Heart right ventricle (tissue), 16 donors: ENCODE measurements at regions not wholly inside any gene's neighbourhood (a gene's known extent, or its start where the extent isn't known, plus 50 kb on each side); places are given as distances from the start of the nearest gene placed in this dataset.

Source experiments
- ATAC-seq, 8 donors: fragments of 200-7000 bp; cut with Tn5 transposase; one replicate each; pipeline ENCODE4 v1.9.1; 2020; ENCODE audit warnings: mild to moderate bottlenecking in 8 of 8, moderate library complexity in 8 of 8, moderate number of reproducible peaks in 1 of 8
- DNase-seq, 2 donors: peaks; one replicate each; pipeline ENCODE4 v3.0.0-alpha.2; 2020
- H3K27ac ChIP-seq, 10 donors: fragments of 200-600 bp; sonication (generic) in 2 of 10; one replicate each; pipeline versions ENCODE4 v1.5.0 to v1.8.0; 2020 to 2022; ENCODE audit warnings: mild to moderate bottlenecking in 3 of 10
- H3K27me3 ChIP-seq, 7 donors: fragments of 200-600 bp; one replicate each; pipeline ENCODE4 v1.8.0; 2021 to 2022; ENCODE audit warnings: mild to moderate bottlenecking in 2 of 7
- H3K36me3 ChIP-seq, 9 donors: fragments of 200-600 bp; sonication (generic) in 1 of 9; one replicate each; pipeline versions ENCODE4 v1.5.0 to v1.8.0; 2020 to 2022; ENCODE audit warnings: mild to moderate bottlenecking in 2 of 9
- H3K4me1 ChIP-seq, 9 donors: fragments of 200-600 bp; sonication (generic) in 1 of 9; one replicate each; pipeline versions ENCODE4 v1.5.0 to v1.8.0; 2020 to 2022; ENCODE audit warnings: mild to moderate bottlenecking in 4 of 9
- H3K4me3 ChIP-seq, 10 donors: fragments of 200-600 bp; sonication (generic) in 2 of 10; one replicate each; pipeline versions ENCODE4 v1.5.0 to v1.8.0; 2020 to 2022; ENCODE audit warnings: mild to moderate bottlenecking in 7 of 10, moderate library complexity in 2 of 10
- H3K9me3 ChIP-seq, 11 donors: fragments of 200-600 bp in 10 of 11; sonication (generic) in 2 of 11; one replicate each; pipeline versions ENCODE4 v1.5.0 to v1.8.0; 2013 to 2022; ENCODE audit warnings: mild to moderate bottlenecking in 2 of 11, control low read depth in 1 of 11, moderate library complexity in 1 of 11
- CTCF ChIP-seq, 9 donors: fragments of 200-600 bp; sonication (generic) in 2 of 9; IDR thresholded peaks; one replicate each; pipeline versions ENCODE4 v1.5.0 to v1.8.0; 2021 to 2022; ENCODE audit warnings: antibody characterized with exemption in 9 of 9, mild to moderate bottlenecking in 5 of 9, moderate library complexity in 1 of 9
- WGBS, 2 donors: extraction: QIAGEN DNeasy Blood & Tissue Kit; methylation state at CpG; one replicate each; pipeline ENCODE4 v1.1.7; 2013; ENCODE audit warnings: inconsistent platforms in 1 of 2; 5-methylcytosine and 5-hydroxymethylcytosine counted together
- intact Hi-C, 10 donors: fragments of 100-400 bp; cut with DNase I; formaldehyde crosslinking; loops; one replicate each; pipeline versions ENCODE4 v1.11.1 to v1.14.2; 2022
- donor health status: Arrhythmogenic right ventricular cardiomyopathy.
- donor health status: ischemic (EF 13 %, LVEDD 7.1; RV severe dilation, severe dysfunction).
- donor health status: healthy with polysubstance abuse.
- donor health status: DM: no; HTN: yes; CAD: no.
- donor health status: DM: no; HTN: no; CAD: no.
- donor health status: ischemic (EF 25% LVEDD 6.9; RV normal size, moderate dysfunction).
- donor health status: ischemic (EF 25% LVEDD 5.7; RV mildly dilated, moderate dysfunction).
- donor health status: healthy.
- donor health status: DM: yes; HTN: yes; CAD: no.
- donor health status: Ischemic cardiomyopathy.
- donor health status: ischemic (EF 35%, LVEDD 5.7; RV mildly dilated, moderate dysfunction).
- donor health status: nonischemic (EF 11% LVEDD 7.7; RV severe dilation, severe dysfunction).
- donor health status: DM: yes; HTN: yes; CAD: no.
- donor health status: PGD.
- donor health status: ischemic (EF 29% LVEDD 5.4; RV normal size, mild dysfunction).
- donor health status: nonischemic (EF 23%, LVEDD 6.1; RV moderate dilation, normal function).

GRCh38 chr5:107764976-107765804 is 94.5 kb upstream of the EFNA5 start:
- Histone ChIP-seq H3K4me3 (no peak overlapping the region), H3K36me3 (no peaks in the 10 kb centered on the region), H3K9me3 (no peaks in the 10 kb centered on the region), H3K27ac (no peak overlapping the region), H3K27me3 (no peaks in the 10 kb centered on the region), H3K4me1 (no peaks in the 10 kb centered on the region)
- no peak for TF ChIP-seq CTCF (IDR thresholded peaks at IDR 0.05)
- DNase-seq (no peak), ATAC-seq (no peak)
- intact Hi-C loops, result no loop called here
- WGBS, 2 donors, result 78 to 87% methylated on average over 9 of the region's 9 CpGs

GRCh38 chr5:107764282-107764681 is 93.5 kb upstream of the EFNA5 start:
- Histone ChIP-seq H3K4me3 (no peak overlapping the region), H3K27ac (no peak overlapping the region), H3K4me1 (no peaks in the 10 kb centered on the region), H3K9me3 (no peaks in the 10 kb centered on the region), H3K27me3 (no peaks in the 10 kb centered on the region), H3K36me3 (no peaks in the 10 kb centered on the region)
- no peak for TF ChIP-seq CTCF (IDR thresholded peaks at IDR 0.05)
- no peak for DNase-seq
- 86 to 87% methylated on average over 5 of the region's 5 CpGs for WGBS, 2 donors
- intact Hi-C loops, result no loop called here
- no peak for ATAC-seq

- ATAC-seq, result no peak
- WGBS, 2 donors, result 94 to 95% methylated on average over 4 of the region's 4 CpGs
These were observed 82.7 kb upstream of the EFNA5 start for GRCh38 chr5:107753427-107753826.

More at GRCh38 chr5:107753427-107753826, 82.7 kb upstream of the EFNA5 start:
- Histone ChIP-seq H3K36me3 (no peaks in the 10 kb centered on the region), H3K4me1 (no peaks in the 10 kb centered on the region), H3K9me3 (peaks cover 0 to 7% (median 0%) of the 10 kb centered on the region in 11 donors), H3K27me3 (no peaks in the 10 kb centered on the region), H3K27ac (no peak overlapping the region), H3K4me3 (no peak overlapping the region)
- intact Hi-C loops, result no loop called here
- no peak for TF ChIP-seq CTCF (IDR thresholded peaks at IDR 0.05)
- no peak for DNase-seq
